ENCODE measurements at regions not wholly inside any gene's neighbourhood (a gene's known extent, or its start where the extent isn't known, plus 50 kb on each side); places are given as distances from the start of the nearest gene placed in this dataset.

GRCh38 chr13:38415233-38415632 lies 65.6 kb downstream of the UFM1 start:
- no peak for TF ChIP-seq CTCF (conservative IDR thresholded peaks at IDR 0.05 in 1 of 2, IDR thresholded peaks at IDR 0.05 in 1 of 2; ENCODE audit: extremely low read depth in 1 of 2, insufficient read depth in 1 of 2, low read depth in 1 of 2, low read length in 2 of 2)
- TF ChIP-seq EZH2 (IDR thresholded peaks at IDR 0.05; ENCODE audit: borderline replicate concordance, low read length): no peak

Measured in mammary epithelial cell (primary cell).